COLO829 (cell line): ENCODE measurements at regions not wholly inside any gene's neighbourhood (a gene's known extent, or its start where the extent isn't known, plus 50 kb on each side); places are given as distances from the start of the nearest gene placed in this dataset.
A peak's percentile ranks its signal among the peaks of the same experiment; 100 is the strongest.

Experiments
- DNase-seq: peaks from one replicate; pipeline ENCODE4 v3.0.0; 2012; ENCODE audit warnings: low spot score

DNA sequence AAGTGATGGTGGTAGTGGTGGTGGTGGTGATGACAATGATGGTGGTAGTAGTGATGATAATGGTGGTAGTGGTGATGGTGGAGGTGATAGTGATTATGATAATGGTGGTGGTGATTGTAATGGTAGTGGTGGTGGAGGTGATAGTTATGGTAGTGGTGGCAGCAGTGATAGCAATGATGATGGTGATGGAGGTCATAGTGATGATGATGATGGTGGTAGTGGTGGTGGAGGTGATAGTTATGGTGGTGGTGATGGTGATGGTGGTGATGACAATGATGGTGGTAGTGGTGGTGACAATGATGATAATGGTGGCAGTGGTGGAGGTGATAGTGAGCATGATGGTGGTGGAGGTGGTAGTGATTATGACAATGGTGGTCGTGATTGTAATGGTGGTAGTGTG lies 191.7 kb upstream of the RNF32 start:
- DNase-seq, result no peak

DNA sequence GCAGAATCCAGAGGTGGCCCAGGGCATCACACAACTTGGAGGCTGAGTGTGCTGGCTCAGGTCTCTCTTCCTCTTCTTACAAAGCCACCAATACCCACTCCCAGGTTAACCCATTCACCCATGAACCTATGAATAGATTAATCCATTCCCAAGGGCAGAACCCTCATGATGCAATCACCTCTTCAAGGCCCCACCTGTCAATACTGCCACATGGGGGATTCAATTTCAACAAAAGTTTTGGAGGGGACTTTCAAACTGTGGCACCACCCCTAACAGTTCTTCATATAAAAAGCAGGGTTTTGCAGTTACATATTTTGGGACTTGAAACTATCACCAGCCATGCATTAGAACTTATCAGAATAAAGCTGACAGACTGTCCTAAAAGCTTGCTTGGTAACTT lies 193.6 kb upstream of the RNF32 start:
- no peak for DNase-seq

- no peak for DNase-seq
These were observed 194.4 kb upstream of the RNF32 start for GRCh38 chr7:156445997-156446761.

DNA sequence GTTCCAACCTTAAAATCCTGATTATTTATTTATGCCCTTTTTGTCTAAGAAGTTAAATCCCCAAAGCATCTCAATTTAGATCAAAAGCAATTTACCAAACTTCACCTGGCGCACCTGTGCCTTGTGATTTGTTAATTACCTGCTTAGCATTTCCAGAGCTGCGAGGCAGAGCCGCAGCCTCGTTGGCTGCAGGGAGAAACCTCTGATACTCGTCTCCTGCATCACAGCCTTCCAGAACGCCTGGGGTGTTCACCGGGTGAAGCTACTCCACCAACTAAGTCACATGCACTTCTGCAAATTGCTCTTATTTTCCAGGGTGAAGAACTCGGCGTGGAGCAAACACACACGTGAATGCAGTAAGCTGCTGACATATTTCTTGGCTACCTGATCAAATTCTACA lies 198.1 kb upstream of the RNF32 start:
- no peak for DNase-seq

DNA sequence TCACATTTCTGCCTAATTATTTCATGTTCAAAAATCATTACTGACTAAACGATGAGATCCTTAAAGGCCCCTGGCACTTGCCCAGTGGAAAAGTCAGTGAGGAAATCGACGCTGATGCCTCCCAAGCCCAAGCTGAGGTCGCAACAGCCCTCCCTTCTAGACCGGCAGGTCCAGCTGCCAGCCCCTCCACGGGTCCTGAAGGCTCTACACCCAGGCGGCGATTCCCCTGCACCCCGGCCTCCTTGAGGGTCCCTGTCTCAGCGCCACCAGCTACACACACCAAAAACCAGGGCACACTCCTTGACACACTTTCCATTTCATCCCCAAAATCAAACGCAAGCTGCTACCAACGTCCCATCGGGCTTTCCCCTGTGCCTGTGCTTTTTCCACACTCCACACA lies 200.1 kb upstream of the RNF32 start:
- DNase-seq, result no peak

DNA sequence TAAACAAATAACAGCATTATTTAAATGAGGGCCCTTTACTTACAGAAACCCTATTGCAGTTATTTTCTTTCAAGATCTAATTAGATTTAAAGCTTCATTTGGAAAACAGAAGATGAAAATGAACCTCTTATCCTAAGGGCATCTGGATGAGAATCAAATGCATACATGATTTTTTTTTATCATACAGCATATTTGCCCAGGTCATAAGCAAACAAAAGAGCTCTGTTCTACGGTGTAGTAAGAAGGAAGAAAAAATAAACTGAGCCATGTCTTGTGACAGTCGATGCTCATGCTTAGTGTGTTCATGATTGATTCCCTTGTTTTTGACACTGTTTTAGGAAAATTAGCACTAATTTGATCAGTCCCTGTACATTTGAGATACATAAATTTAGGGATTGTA lies 202.6 kb upstream of the RNF32 start:
- peak; percentile 37 for DNase-seq

DNA sequence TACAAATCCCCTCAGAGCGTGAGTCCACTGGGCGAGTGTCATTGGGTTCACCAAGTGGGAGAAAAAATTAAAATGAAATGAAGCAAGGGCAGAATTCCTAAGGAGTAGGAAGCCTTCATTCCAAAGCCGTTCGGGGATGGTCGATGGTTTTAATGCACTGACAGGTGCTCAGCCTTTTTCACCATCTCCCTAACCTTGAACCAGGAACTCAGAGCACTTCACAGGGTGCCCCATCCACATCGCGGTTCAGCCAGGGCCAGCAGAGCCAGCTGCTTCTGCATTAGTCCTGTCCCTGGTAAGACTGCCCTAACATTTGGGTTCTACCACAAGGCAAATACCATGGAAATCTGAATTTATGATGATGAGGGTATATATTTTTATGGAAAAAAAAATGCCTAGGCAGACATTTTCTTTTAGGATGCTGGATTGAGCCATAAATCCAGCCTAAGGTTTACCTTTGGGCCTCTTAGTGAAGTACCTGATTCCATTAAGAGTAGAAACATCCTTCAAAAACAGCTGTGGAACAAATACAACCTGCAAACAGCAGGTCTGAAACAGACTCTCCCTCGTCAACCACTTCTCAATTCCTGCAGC lies 203.5 kb upstream of the RNF32 start:
- DNase-seq, result no peak

- no peak for DNase-seq
These were observed 204.9 kb upstream of the RNF32 start for GRCh38 chr7:156435486-156436231.

DNA sequence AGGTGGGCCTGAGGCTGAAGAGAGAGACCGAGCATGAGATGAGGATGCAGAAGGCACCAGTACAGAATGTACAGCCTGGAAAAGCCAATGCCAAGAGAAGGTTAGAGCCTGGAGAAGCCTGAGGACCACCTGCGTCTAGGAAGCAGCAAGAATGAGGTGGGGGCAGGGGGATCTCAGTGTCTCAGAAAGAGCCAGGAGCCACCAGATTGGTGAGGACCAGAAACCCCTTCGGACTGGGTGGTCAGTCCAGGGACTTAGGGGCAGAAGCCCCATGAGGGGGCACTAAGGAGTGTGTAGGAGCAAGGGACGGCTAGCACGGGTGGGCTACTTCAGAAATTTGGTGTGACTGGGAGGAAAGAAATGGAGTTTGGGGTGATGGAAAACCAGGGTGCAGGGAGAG lies 205.9 kb upstream of the RNF32 start:
- no peak for DNase-seq

DNA sequence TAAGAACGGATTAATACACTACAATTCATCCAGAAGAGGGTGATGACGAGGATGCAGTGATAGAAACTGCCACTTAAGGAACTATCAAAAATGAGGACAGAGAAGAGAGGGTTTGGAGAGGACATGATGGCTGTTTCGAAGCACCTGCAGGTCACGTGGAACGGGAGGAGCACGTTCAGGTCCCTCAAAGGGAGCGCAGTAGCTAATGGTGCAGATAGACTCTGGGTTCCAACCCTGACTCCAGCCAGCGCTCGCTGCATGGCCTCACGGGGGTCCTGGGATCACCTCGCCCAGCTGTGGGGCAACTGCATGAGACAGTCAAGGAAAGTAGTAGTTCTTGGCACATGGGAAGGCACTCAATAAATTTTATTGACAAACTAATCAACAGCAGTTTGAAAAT lies 208.6 kb upstream of the RNF32 start:
- DNase-seq, result no peak

- DNase-seq, result no peak
These were observed 210.5 kb upstream of the RNF32 start for GRCh38 chr7:156430109-156430508.

GRCh38 chr7:156429514-156429913 lies 211.1 kb upstream of the RNF32 start:
- DNase-seq, result no peak

GRCh38 chr7:156423876-156424275 lies 216.7 kb upstream of the RNF32 start:
- no peak for DNase-seq

- DNase-seq, result no peak
These were observed 220.1 kb upstream of the RNF32 start for GRCh38 chr7:156420496-156420895.

DNA sequence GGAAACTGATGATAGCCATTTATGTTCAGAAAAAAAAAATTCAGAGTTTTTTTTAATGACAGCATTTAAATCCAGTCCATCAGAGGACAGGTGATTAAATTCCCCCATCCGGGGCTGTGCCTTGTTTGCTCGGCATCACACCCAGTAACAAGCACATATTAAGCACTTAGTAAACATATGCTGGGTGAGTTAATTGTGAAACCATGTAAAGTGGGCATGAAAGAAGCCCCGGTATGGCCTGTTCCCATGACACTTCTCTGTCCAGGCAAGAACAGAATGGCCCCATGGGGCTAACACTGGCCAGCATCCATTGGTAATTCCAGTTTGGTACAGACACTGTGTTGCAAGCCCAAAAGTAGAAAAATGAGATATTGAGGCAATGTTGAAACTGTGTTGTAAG lies 220.8 kb upstream of the RNF32 start:
- DNase-seq, result no peak

DNA sequence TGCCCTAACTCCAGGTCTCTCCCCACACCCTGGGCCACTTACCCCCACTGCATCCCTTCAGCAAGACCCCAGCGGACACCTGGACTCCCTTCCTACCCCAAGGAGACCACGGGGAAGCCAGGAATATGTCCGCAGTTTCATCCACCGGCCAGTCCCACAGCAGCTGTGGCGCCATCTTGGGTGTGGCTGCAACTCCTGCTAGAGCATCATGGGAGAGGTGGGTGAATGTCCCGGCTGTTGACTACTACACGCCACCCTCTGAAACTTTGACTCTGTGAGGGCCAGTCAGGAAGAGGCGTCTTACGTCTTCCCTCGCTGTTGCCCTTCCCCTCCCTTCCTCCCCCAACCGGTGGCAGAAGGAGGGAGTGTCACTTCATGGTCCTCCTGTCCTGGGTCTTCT lies 238.3 kb upstream of the RNF32 start:
- no peak for DNase-seq

- no peak for DNase-seq
These were observed 239.0 kb upstream of the RNF32 start for GRCh38 chr7:156401617-156402016.

- DNase-seq, result no peak
These were observed 240.5 kb upstream of the RNF32 start for GRCh38 chr7:156400046-156400445.

DNA sequence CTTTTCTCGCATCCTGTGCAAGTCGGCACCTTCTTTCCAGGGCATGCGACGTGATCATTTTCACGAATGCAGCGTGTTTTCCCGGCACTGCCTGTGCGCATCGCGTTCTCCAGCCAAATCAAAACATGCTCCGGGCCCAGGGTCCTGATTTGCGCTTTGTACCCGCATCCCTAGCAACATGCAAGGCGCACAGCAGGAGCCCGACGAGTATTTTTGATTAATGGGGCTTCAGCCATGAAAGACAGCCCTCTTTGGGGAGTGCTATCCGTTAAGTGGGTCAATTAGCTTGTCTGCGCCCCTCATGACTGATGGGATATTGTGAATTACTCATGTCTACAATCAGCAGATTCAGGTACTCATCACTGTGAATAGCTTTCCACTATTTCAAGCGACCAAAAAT lies 243.3 kb upstream of the RNF32 start:
- no peak for DNase-seq

DNA sequence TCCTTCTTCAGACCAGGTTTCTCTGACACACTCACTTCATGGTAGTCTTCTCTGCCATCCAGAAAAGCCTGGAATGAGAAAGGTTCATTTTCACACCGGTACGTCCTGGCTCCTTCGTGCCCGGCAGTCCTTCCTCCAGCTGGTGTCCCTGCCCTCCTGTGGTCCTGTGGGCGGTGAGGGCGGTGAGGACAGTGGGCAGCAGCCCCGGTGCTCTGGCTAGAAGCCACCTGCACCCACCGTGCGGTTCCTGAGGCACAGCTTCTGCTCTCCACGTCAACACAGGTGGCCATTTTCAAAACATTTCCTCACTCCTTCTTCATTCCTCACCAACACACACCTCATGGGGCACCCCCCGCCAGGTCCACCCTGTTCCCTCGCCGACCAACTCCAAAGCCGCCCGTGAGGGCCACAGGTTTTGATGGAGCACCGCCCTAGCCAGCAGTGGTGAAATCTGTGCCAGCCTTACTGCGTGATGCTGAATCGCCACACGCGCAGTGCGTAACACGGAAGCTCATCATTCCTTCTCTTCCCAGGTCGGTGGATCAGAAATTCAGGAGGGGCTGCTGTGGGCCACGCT lies 251.4 kb upstream of the RNF32 start:
- no peak for DNase-seq

DNA sequence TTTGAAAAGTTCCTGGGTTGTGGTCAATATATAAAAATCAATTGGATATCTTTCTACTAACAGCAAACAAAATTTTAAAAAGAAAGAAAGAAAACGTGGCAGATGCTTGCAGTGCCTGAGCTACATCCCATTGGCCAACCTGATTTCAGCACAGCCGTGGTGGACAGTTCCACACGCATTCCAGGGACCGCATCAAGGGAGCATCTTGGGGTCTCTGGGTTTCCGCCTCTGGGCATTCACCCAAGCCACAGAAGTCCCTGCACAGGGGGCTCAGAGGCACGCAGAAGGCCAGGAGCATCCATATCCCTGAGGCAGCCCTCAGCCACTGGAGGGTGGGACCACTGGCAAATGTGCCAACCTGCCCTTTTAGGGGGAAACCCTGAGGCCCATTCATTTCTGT lies 254.5 kb upstream of the RNF32 start:
- no peak for DNase-seq

GRCh38 chr7:156384706-156385105 lies 255.9 kb upstream of the RNF32 start:
- DNase-seq, result no peak

GRCh38 chr7:156383526-156383925 lies 257.0 kb upstream of the RNF32 start:
- DNase-seq, result no peak
